KMS-11 (cell line): ENCODE measurements at regions not wholly inside any gene's neighbourhood (a gene's known extent, or its start where the extent isn't known, plus 50 kb on each side); places are given as distances from the start of the nearest gene placed in this dataset.

Experiments used
- H2AFZ ChIP-seq: fragments of 200-600 bp; sonication (generic); 2 replicates; pipeline ENCODE4 v1.6.1; 2016; ENCODE audit warnings: antibody characterized with exemption, mixed run types, low read depth
- H3K27ac ChIP-seq: fragments of 200-600 bp; sonication (generic); 2 replicates; pipeline ENCODE4 v1.6.1; 2016; ENCODE audit warnings: mild to moderate bottlenecking, mixed run types
- H3K27me3 ChIP-seq: fragments of 200-600 bp; sonication (generic); 2 replicates; pipeline ENCODE4 v1.6.1; 2017; ENCODE audit warnings: mild to moderate bottlenecking, low read depth, mixed run types, moderate library complexity; ENCODE audit not compliant: insufficient read depth
- H3K36me3 ChIP-seq: fragments of 200-600 bp; sonication (generic); 2 replicates; pipeline ENCODE4 v1.6.1; 2017; ENCODE audit warnings: mild to moderate bottlenecking, mixed run types; ENCODE audit not compliant: insufficient read depth
- H3K4me1 ChIP-seq: fragments of 200-600 bp; sonication (generic); 2 replicates; pipeline ENCODE4 v1.6.1; 2016; ENCODE audit warnings: mild to moderate bottlenecking, low read depth, mixed run types; ENCODE audit not compliant: poor library complexity, severe bottlenecking
- H3K4me2 ChIP-seq: fragments of 200-600 bp; sonication (generic); 2 replicates; pipeline ENCODE4 v1.7.0; 2016; ENCODE audit warnings: mild to moderate bottlenecking, mixed run types
- H3K4me3 ChIP-seq: fragments of 200-600 bp; sonication (generic); IDR thresholded peaks from 2 replicates; pipeline ENCODE4 v1.6.1; 2017; ENCODE audit warnings: low read depth, low read length, mixed read lengths; ENCODE audit not compliant: insufficient read depth
- H3K79me2 ChIP-seq: fragments of 200-600 bp; sonication (generic); 2 replicates; pipeline ENCODE4 v1.6.1; 2016; ENCODE audit warnings: low read depth, mixed run types; ENCODE audit not compliant: insufficient read depth
- H3K9ac ChIP-seq: fragments of 200-600 bp; sonication (generic); 2 replicates; pipeline ENCODE4 v1.6.1; 2016; ENCODE audit warnings: mild to moderate bottlenecking, mixed run types
- H4K20me1 ChIP-seq: fragments of 200-600 bp; sonication (generic); 2 replicates; pipeline ENCODE4 v1.6.1; 2016; ENCODE audit warnings: mild to moderate bottlenecking, mixed run types; ENCODE audit not compliant: insufficient read depth
- TF ChIP-seq, protein P1 (sequence below): fragments of 200-600 bp; sonication (generic); conservative IDR thresholded peaks from 2 replicates; pipeline ENCODE4 v1.6.1; 2017; ENCODE audit warnings: low read depth, mild to moderate bottlenecking, antibody characterized with exemption, low read length, moderate library complexity, mixed read lengths

DNA sequence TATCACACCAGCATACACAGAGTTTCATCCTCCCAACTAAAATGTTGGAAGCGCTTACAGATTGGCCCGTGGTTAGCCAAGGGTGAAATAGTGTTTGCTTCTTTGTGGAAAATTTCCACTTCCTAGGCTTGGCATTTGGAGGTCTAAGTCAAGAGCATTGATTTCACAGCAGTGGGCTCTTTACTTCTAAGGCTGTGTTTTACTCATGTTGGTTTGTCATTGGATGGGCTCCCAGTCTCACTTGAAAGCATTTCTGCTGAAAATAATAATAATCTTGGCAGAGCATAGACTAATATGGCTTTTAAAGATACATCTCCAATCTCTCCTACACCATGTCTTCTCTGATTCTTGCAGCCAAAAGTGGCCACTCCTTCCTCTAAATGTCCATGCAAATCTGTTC lies 82.9 kb downstream of the DYNAP start:
- no peak overlapping the region for H3K9ac ChIP-seq
- no peak overlapping the region for H2AFZ ChIP-seq
- H3K4me2 ChIP-seq = no peak overlapping the region
- H3K27me3 ChIP-seq = no peaks in the 10 kb centered on the region
- no peaks in the 10 kb centered on the region for H3K4me1 ChIP-seq
- no peaks in the 10 kb centered on the region for H3K36me3 ChIP-seq
- no peaks in the 10 kb centered on the region for H3K79me2 ChIP-seq
- TF ChIP-seq, protein P1, sequence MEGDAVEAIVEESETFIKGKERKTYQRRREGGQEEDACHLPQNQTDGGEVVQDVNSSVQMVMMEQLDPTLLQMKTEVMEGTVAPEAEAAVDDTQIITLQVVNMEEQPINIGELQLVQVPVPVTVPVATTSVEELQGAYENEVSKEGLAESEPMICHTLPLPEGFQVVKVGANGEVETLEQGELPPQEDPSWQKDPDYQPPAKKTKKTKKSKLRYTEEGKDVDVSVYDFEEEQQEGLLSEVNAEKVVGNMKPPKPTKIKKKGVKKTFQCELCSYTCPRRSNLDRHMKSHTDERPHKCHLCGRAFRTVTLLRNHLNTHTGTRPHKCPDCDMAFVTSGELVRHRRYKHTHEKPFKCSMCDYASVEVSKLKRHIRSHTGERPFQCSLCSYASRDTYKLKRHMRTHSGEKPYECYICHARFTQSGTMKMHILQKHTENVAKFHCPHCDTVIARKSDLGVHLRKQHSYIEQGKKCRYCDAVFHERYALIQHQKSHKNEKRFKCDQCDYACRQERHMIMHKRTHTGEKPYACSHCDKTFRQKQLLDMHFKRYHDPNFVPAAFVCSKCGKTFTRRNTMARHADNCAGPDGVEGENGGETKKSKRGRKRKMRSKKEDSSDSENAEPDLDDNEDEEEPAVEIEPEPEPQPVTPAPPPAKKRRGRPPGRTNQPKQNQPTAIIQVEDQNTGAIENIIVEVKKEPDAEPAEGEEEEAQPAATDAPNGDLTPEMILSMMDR = no peak
- no peaks in the 10 kb centered on the region for H4K20me1 ChIP-seq
- no peak overlapping the region for H3K27ac ChIP-seq
- no peak overlapping the region for H3K4me3 ChIP-seq

DNA sequence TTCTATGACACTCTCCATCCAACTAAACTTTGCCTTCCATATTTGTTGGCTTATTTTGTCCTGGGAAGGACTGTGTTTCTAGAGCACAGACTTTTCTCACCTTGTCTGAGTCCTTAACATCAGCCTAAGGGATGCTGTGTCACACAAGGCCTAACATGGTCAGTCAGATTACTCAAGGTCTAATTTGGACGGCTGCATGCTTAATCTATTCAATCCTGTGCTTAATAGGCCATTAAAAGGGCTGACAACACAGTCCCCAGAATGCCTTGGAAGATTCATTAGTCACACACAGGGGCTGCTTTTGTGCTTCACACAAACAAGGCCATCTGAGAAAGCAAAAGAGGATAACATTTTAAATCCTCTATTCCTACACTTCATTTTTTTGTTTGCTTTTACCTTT lies 84.0 kb downstream of the DYNAP start:
- Histone ChIP-seq H3K4me2 (no peak overlapping the region), H3K79me2 (no peaks in the 10 kb centered on the region), H3K4me3 (no peak overlapping the region), H4K20me1 (no peaks in the 10 kb centered on the region), H3K36me3 (no peaks in the 10 kb centered on the region), H3K4me1 (no peaks in the 10 kb centered on the region), H2AFZ (no peak overlapping the region), H3K9ac (no peak overlapping the region), H3K27me3 (no peaks in the 10 kb centered on the region), H3K27ac (no peak overlapping the region)
- TF ChIP-seq, protein P1 = no peak

DNA sequence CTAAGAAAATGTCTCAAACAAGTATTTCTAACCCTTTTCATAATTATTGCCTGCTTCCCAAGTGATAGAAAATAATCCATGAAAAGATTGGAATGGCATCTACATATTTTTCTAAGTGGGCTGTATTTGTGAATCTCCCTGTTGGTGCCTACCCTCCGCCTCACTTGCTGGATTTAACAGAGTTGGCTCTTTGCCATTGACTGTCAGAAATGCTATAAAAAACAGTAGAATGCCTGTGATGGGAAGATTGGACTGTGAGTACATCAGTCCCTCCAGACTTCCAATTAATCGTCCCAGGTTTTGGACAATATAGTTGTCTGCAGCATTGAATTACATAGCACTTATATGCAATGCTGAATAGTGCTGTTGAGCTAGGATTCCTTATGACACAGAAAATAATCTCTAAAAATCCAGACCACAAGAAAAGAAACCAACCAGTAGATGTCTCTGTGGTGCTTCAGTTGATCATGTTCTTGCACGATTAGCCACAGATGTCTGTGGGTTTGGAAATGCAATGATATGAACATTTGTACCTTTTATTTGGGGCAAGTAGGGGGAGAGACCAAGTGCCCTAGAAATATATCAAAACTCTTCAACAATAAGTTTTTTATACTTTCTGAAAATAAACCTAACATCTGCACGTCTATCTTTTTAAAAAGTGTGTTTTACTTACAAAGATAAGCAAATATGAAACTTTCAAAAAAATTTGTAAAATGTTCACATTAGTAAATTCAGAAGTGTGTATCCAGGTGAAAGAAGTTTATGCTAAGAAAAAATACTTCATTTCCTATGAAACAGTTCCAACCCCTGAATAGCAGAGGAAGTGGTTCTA lies 88.5 kb downstream of the DYNAP start:
- Histone ChIP-seq H3K9ac (no peak overlapping the region), H4K20me1 (no peaks in the 10 kb centered on the region), H3K4me3 (no peak overlapping the region), H3K4me2 (no peak overlapping the region), H3K4me1 (no peaks in the 10 kb centered on the region), H3K36me3 (no peaks in the 10 kb centered on the region), H3K79me2 (no peaks in the 10 kb centered on the region), H3K27ac (no peak overlapping the region), H2AFZ (no peak overlapping the region), H3K27me3 (no peaks in the 10 kb centered on the region)
- TF ChIP-seq, protein P1 = peak; percentile 81

DNA sequence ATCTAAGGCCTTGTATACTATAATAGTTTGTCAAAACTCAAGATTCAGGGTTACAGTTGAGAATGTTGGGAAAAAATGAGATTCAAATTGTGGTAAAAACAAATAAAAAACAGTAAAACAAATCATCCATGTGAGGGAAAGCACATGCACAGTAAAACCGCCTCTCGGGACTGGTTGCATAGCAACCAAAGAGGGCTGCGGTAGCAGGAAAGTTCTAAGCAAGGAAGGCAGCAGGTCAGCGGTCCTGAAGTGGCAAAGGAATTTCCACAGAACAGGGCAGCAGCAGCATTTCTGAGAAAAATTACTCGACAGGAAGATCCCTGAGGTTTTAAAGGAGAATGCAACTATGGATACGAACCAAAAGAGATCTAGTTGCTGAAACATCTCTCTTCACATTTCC lies 93.7 kb downstream of the DYNAP start:
- TF ChIP-seq, protein P1 = no peak
- H3K4me3 ChIP-seq = no peak overlapping the region
- H3K4me2 ChIP-seq = no peak overlapping the region

More for the DNA sequence above, 93.7 kb downstream of the DYNAP start:
- H3K9ac ChIP-seq = no peak overlapping the region
- H3K4me1 ChIP-seq = no peaks in the 10 kb centered on the region
- H3K36me3 ChIP-seq = no peaks in the 10 kb centered on the region
- no peaks in the 10 kb centered on the region for H4K20me1 ChIP-seq
- no peaks in the 10 kb centered on the region for H3K27me3 ChIP-seq
- no peaks in the 10 kb centered on the region for H3K79me2 ChIP-seq
- H3K27ac ChIP-seq = no peak overlapping the region
- no peak overlapping the region for H2AFZ ChIP-seq
